HG02678 (cell line): ENCODE measurements at regions not wholly inside any gene's neighbourhood (a gene's known extent, or its start where the extent isn't known, plus 50 kb on each side); places are given as distances from the start of the nearest gene placed in this dataset.

ENCODE experiments used
- ATAC-seq: cut with Tn5 transposase; IDR thresholded peaks from one replicate; pipeline ENCODE4 v1.9.1; 2021; ENCODE audit warnings: mild to moderate bottlenecking, moderate library complexity; ENCODE audit not compliant: unreplicated experiment

GRCh38 chr6:159487636-159488035 lies 205.4 kb downstream of the SOD2 start:
- no peak for ATAC-seq

GRCh38 chr6:159483259-159483658 lies 209.8 kb downstream of the SOD2 start:
- no peak for ATAC-seq

GRCh38 chr6:159481897-159482296 lies 211.1 kb downstream of the SOD2 start:
- ATAC-seq: no peak

GRCh38 chr6:159480471-159480870 lies 212.6 kb downstream of the SOD2 start:
- ATAC-seq: no peak

GRCh38 chr6:159479146-159479545 lies 213.9 kb downstream of the SOD2 start:
- no peak for ATAC-seq

- ATAC-seq: no peak
These were observed 219.4 kb downstream of the SOD2 start for GRCh38 chr6:159473475-159474263.

- ATAC-seq: no peak
These were observed 222.6 kb downstream of the SOD2 start for GRCh38 chr6:159470397-159470796.

- ATAC-seq: no peak
These were observed 223.6 kb downstream of the SOD2 start for GRCh38 chr6:159469443-159469842.

GRCh38 chr6:159468994-159469393 lies 224.0 kb downstream of the SOD2 start:
- ATAC-seq: no peak

- ATAC-seq: peak; percentile 65
These were observed 225.5 kb downstream of the SOD2 start for GRCh38 chr6:159467473-159468041.

- no peak for ATAC-seq
These were observed 226.1 kb downstream of the SOD2 start for GRCh38 chr6:159466926-159467325.

- no peak for ATAC-seq
These were observed 228.2 kb downstream of the SOD2 start for GRCh38 chr6:159464816-159465215.

- ATAC-seq: no peak
These were observed 229.8 kb downstream of the SOD2 start for GRCh38 chr6:159463119-159463829.

GRCh38 chr6:159462431-159462830 lies 230.6 kb downstream of the SOD2 start:
- ATAC-seq: no peak

- ATAC-seq: no peak
These were observed 231.0 kb downstream of the SOD2 start for GRCh38 chr6:159461998-159462397.

- no peak for ATAC-seq
These were observed 231.8 kb downstream of the SOD2 start for GRCh38 chr6:159461266-159461665.

GRCh38 chr6:159460476-159460875 lies 232.6 kb downstream of the SOD2 start:
- ATAC-seq: no peak

GRCh38 chr6:159456349-159456748 lies 236.7 kb downstream of the SOD2 start:
- no peak for ATAC-seq

GRCh38 chr6:159455700-159456274 lies 237.3 kb downstream of the SOD2 start:
- ATAC-seq: no peak

GRCh38 chr6:159450815-159451465 lies 242.1 kb downstream of the SOD2 start:
- no peak for ATAC-seq

GRCh38 chr6:159446340-159446739 lies 246.7 kb downstream of the SOD2 start:
- no peak for ATAC-seq
